HG02798 (cell line): ENCODE measurements at regions not wholly inside any gene's neighbourhood (a gene's known extent, or its start where the extent isn't known, plus 50 kb on each side); places are given as distances from the start of the nearest gene placed in this dataset.
"Not testable (repeated sequence)": the region's sequence is repeated elsewhere in the genome, so short reads cannot be mapped to it uniquely, and the experiment has no call there.

ENCODE experiments used
- ATAC-seq: cut with Tn5 transposase; IDR thresholded peaks from one replicate; pipeline ENCODE4 v1.9.1; 2021; ENCODE audit warnings: mild to moderate bottlenecking; ENCODE audit not compliant: unreplicated experiment, poor library complexity

GRCh38 chr17:71727292-71727691, 393.5 kb upstream of the SOX9 start:
- no peak for ATAC-seq

DNA sequence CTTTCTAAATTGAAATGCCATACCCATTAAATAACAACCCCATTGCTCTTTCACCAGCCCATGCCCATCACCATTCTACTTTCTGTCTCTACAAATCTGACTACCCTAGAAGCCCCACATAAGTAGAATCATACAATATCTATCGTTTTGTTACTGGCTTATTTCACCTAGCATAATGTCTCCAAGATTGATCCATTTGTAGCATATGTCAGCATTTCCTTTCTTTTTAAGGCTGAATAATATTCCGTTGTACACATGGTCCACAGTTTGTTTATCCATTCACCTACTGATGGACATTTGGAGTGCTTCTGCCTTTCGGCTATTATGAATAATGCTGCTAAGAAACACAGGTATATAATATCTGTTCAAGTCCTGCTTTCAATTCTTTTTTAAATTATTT, 393.1 kb upstream of the SOX9 start:
- no peak for ATAC-seq

- ATAC-seq, result no peak
These were observed 389.9 kb upstream of the SOX9 start for GRCh38 chr17:71730871-71731270.

DNA sequence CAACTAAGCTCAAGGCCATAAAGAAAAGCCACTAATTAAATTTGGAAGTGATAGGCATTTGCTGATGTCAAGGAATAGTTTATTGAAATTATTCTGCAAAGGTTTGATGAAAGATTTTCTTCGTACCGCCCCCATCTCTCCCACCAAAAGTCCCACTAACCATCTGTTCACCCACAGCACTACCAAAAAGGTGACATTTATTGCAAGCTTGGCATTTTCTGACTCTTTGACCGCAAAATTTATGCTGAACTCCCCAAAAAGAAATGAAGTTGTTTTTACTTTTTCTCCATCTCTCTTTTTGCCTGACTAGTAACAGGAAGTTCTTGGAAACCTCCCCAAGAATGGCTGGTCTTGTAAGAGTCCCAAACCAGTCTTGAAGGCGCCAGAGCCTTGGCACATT, 384.9 kb upstream of the SOX9 start:
- ATAC-seq, result no peak

DNA sequence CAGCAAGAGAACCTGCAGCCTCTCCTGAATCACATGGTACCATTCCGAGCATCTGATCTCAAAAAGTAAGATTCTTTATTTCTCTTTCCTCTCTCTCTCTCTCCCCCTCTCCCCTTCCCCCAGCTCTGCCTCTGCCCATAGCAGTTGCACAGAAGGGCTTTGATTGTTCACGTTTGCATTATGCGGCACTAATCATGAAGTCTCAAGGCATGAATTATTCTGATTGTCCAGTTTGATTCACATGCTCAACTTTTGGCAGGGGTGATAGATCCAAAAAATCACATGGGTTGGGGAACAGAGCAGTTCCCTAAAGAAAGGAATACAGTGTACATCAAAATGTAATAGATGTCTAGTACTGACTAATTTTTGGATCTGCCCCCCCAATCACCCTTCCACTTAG, 380.0 kb upstream of the SOX9 start:
- no peak for ATAC-seq

GRCh38 chr17:71741836-71742235, 379.0 kb upstream of the SOX9 start:
- ATAC-seq, result no peak

- no peak for ATAC-seq
These were observed 371.9 kb upstream of the SOX9 start for GRCh38 chr17:71748872-71749271.

- ATAC-seq, result no peak
These were observed 367.8 kb upstream of the SOX9 start for GRCh38 chr17:71753070-71753469.

DNA sequence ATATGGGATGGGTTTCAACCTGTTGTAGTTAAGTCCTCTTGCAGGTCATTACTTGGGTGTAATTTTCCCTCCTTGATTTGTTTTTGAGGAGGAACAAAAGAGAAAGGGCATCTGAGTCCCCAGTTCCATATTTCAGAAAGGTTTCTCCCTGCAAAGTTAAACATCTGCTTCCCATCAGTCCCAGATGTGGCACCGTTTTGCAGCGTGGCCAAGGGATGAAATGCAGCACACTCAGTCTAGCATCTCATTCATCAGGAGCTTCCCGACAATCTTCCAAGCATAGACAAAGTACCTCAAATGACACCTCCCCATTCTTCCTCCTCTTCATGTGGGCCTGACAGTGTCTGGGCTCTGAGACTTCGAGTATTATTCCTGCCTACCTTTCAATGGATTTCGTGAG, 363.7 kb upstream of the SOX9 start:
- no peak for ATAC-seq

DNA sequence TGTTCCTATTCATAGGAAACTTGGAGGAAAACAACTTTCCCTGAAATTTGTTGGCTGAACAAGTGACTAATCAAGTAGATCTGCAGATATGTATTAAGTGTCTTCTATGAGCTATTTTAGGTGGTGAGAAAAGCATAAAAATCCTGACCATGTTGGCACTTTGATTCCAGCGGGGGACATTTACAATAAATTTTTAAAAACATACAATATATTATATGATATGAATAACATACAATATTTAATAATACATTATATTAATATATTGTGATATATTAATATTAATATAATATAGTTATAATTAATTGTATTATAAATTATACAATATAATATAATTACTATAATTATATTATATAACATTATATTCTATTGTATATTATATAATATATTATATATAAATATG, 362.9 kb upstream of the SOX9 start:
- ATAC-seq, result no peak

GRCh38 chr17:71759422-71760060, 361.3 kb upstream of the SOX9 start:
- no peak for ATAC-seq

DNA sequence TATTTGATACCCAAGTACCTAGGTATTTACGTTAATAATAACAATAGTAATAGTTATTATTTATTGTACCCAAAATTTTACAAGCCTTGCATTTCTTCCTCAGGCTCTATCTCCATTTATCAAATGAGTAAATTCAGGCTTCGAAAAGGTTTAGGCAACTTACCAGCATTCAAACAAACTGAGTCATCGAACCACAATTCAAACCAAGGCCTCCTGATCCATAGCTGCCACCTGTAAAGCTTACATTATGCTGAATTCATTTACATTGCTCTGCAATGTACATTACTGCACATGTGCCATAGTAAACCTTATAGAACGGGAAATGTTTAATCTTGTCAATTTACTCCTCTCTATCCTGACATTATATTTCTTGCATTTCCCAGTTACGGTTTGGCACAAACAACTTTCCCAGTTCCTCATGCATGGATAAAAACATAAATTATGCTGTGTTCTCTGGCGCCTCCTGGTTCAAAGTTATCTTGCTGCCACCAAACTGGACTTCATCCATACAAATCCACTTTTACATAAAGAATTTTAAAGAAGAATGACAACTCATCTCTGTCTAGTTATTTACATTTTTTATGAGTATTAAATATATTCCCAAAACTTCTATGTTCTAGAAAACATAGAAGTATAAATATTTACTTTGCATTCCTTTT, 360.6 kb upstream of the SOX9 start:
- ATAC-seq, result no peak

GRCh38 chr17:71762526-71762925, 358.3 kb upstream of the SOX9 start:
- ATAC-seq, result no peak

- ATAC-seq, result peak; percentile 86
These were observed 356.3 kb upstream of the SOX9 start for GRCh38 chr17:71764505-71764904.

DNA sequence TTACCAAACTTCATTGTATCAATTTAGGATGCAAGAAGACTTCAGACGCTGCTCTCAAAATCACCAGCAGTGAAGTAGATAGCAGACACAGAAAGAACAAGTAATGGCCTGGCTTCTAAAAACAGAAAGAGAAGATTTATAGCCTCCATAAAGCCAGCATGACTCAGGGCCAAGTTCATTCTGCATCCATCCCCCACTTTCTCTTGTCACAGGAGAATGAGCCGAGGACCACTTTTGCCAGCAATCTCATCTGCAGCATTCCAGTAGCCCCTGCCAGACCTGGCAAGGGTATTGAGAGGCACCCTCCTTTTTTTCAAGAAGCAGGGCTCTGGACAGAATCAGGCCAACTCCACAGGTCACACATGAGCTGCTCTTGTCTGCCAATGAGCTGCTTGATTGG, 355.4 kb upstream of the SOX9 start:
- no peak for ATAC-seq

DNA sequence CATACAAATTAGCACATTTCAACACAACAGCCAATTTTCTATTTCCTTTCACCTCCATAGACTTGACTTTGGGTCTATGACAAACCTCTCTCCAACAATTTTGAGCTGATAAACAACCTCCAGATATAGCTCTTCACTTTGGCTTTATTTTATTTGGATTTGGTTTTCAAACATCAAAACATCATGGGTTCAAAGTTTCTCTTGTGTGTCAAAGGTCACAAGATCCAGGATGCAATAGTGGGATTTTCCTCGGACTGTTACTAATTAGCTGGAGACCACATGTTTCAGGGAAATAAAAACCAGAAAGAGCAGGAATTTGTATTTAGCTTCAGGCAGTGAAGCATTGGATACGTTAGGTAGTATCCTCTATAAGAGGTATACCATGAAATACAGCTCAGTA, 351.0 kb upstream of the SOX9 start:
- no peak for ATAC-seq

DNA sequence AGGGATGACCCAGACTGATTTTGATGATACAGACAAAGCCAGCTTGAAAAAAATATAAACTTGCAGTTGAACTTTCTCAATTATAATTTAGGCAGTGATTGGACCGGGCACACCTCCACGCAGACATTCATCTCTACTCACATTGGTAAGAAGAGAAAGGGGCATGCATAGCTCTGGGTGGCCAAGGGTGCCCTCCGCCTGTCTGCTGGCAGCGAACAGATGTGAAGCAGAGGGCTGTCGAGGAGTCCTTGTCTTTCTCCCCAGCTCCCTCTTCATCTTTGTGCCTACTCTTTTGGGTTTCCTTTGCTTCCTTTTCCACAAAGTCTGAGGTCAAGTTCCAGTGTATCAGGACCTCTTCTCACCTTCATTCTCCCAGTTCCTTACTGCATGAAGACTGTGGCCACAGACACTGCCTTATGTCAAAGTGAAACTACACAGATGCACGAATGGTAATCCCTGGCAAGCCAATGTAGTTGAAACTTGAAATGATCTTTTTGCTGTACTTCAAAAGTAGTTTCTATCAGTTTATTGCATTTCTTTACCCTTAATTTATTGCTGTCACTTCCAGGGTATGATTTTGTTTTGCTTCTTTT, 343.7 kb upstream of the SOX9 start:
- peak; percentile 77 for ATAC-seq

GRCh38 chr17:71779482-71779881, 341.3 kb upstream of the SOX9 start:
- ATAC-seq, result no peak

DNA sequence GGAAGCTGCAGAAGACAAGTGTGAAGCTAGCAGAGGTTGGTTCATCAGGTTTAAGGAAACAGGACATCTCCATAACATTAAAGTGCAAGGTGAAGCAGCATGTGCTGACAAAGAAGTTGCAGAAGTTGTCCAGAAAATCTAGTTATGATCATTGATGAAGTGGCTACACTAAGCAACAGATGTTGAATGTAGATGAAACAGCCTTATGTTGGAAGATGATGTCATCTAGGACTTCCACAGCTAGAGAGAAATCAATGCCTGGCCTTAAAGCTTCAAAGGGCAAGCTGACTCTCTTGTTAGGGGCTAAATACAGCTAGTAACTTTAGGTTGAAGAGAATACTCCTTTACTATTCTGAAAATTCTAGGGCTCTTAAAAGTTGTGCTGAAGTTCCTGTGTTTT, 340.2 kb upstream of the SOX9 start:
- ATAC-seq, result no peak

- ATAC-seq, result not testable (repeated sequence)
These were observed 338.8 kb upstream of the SOX9 start for GRCh38 chr17:71782021-71782420.

GRCh38 chr17:71790791-71791190, 330.0 kb upstream of the SOX9 start:
- ATAC-seq, result no peak

- ATAC-seq, result no peak
These were observed 329.5 kb upstream of the SOX9 start for GRCh38 chr17:71791311-71791710.
